A172 (cell line): ENCODE measurements at regions not wholly inside any gene's neighbourhood (a gene's known extent, or its start where the extent isn't known, plus 50 kb on each side); places are given as distances from the start of the nearest gene placed in this dataset.

ENCODE experiments used
- DNase-seq: peaks from one replicate; pipeline ENCODE4 v3.0.0-alpha.2; 2015; ENCODE audit warnings: low spot score

- no peak for DNase-seq
Observed at GRCh38 chr13:103210348-103210747, 144.1 kb upstream of the SLC10A2 start.

GRCh38 chr13:103203735-103204330, 137.6 kb upstream of the SLC10A2 start:
- no peak for DNase-seq

GRCh38 chr13:103200118-103200885, 134.1 kb upstream of the SLC10A2 start:
- DNase-seq, result no peak

GRCh38 chr13:103199380-103200088, 133.3 kb upstream of the SLC10A2 start:
- DNase-seq, result no peak

- DNase-seq, result no peak
Observed at GRCh38 chr13:103196356-103196755, 130.1 kb upstream of the SLC10A2 start.

GRCh38 chr13:103195762-103196161, 129.5 kb upstream of the SLC10A2 start:
- DNase-seq, result no peak

GRCh38 chr13:103194871-103195270, 128.7 kb upstream of the SLC10A2 start:
- no peak for DNase-seq

GRCh38 chr13:103192511-103193135, 126.4 kb upstream of the SLC10A2 start:
- DNase-seq, result no peak

GRCh38 chr13:103190841-103191240, 124.6 kb upstream of the SLC10A2 start:
- no peak for DNase-seq

GRCh38 chr13:103188713-103189326, 122.6 kb upstream of the SLC10A2 start:
- DNase-seq, result no peak

GRCh38 chr13:103187721-103188156, 121.5 kb upstream of the SLC10A2 start:
- no peak for DNase-seq

- no peak for DNase-seq
Observed at GRCh38 chr13:103184413-103184812, 118.2 kb upstream of the SLC10A2 start.

- DNase-seq, result no peak
Observed at GRCh38 chr13:103178986-103179943, 113.0 kb upstream of the SLC10A2 start.

- no peak for DNase-seq
Observed at GRCh38 chr13:103174966-103175365, 108.7 kb upstream of the SLC10A2 start.

- DNase-seq, result peak; percentile 39
Observed at GRCh38 chr13:103168901-103169508, 102.8 kb upstream of the SLC10A2 start.

GRCh38 chr13:103164251-103164650, 98.0 kb upstream of the SLC10A2 start:
- no peak for DNase-seq

- no peak for DNase-seq
Observed at GRCh38 chr13:103161476-103161875, 95.3 kb upstream of the SLC10A2 start.

GRCh38 chr13:103157434-103158145, 91.4 kb upstream of the SLC10A2 start:
- DNase-seq, result no peak

- DNase-seq, result no peak
Observed at GRCh38 chr13:103157016-103157415, 90.8 kb upstream of the SLC10A2 start.
